GM23338 (cell line): ENCODE measurements at regions not wholly inside any gene's neighbourhood (a gene's known extent, or its start where the extent isn't known, plus 50 kb on each side); places are given as distances from the start of the nearest gene placed in this dataset.

Experiments
- ATAC-seq: fragments of 200-7000 bp; cut with Tn5 transposase; 3 replicates; pipeline ENCODE4 v1.9.1; 2020
- DNase-seq: peaks from one replicate; pipeline ENCODE4 v3.0.0-alpha.2; 2015; ENCODE audit warnings: low spot score
- H2AFZ ChIP-seq: fragments of 200-600 bp; sonication (generic); 2 replicates; pipeline ENCODE4 v1.8.0; 2016; ENCODE audit warnings: antibody characterized with exemption, mild to moderate bottlenecking, moderate library complexity
- H3F3A ChIP-seq: fragments of 200-600 bp; sonication (generic); replicated peaks from 2 replicates; pipeline ENCODE4 v1.8.0; 2017; ENCODE audit warnings: antibody characterized with exemption, mixed run types, low read depth
- H3K27ac ChIP-seq: fragments of 200-600 bp; sonication (generic); 2 replicates; pipeline ENCODE4 v1.6.1; 2016; ENCODE audit warnings: low read depth
- H3K27me3 ChIP-seq: fragments of 200-600 bp; sonication (generic); 2 replicates; pipeline ENCODE4 v1.8.0; 2016; ENCODE audit warnings: mild to moderate bottlenecking, mixed run types, moderate library complexity; ENCODE audit not compliant: insufficient read depth
- H3K36me3 ChIP-seq: fragments of 200-600 bp; sonication (generic); 2 replicates; pipeline ENCODE4 v1.8.0; 2016; ENCODE audit warnings: mild to moderate bottlenecking; ENCODE audit not compliant: insufficient read depth
- H3K4me1 ChIP-seq: fragments of 200-600 bp; sonication (generic); 2 replicates; pipeline ENCODE4 v1.8.0; 2016; ENCODE audit warnings: mild to moderate bottlenecking, moderate library complexity; ENCODE audit not compliant: insufficient read depth
- H3K4me2 ChIP-seq: fragments of 200-600 bp; sonication (generic); 2 replicates; pipeline ENCODE4 v1.7.1; 2017; ENCODE audit warnings: mixed run types
- H3K4me3 ChIP-seq: fragments of 200-600 bp; sonication (generic); 2 replicates; pipeline ENCODE4 v1.6.1; 2016; ENCODE audit warnings: mixed run types
- H3K79me2 ChIP-seq: fragments of 200-600 bp; sonication (generic); replicated peaks from 2 replicates; pipeline ENCODE4 v1.8.0; 2017; ENCODE audit warnings: mild to moderate bottlenecking; ENCODE audit not compliant: insufficient read depth
- H3K9me2 ChIP-seq: fragments of 200-600 bp; sonication (generic); 2 replicates; pipeline ENCODE4 v1.8.0; 2017; ENCODE audit not compliant: insufficient read depth
- H4K20me1 ChIP-seq: fragments of 200-600 bp; sonication (generic); replicated peaks from 2 replicates; pipeline ENCODE4 v1.8.0; 2017; ENCODE audit warnings: mild to moderate bottlenecking; ENCODE audit not compliant: insufficient read depth
- H3K27ac Mint-ChIP-seq: 2 replicates; pipeline ENCODE4 v1.8.0; 2020; ENCODE audit warnings: inconsistent platforms, mild to moderate bottlenecking, moderate library complexity, mixed read lengths
- H3K27me3 Mint-ChIP-seq: 3 replicates; pipeline ENCODE4 v1.8.0; 2022; ENCODE audit warnings: low read depth, mild to moderate bottlenecking, moderate library complexity, mixed read lengths, inconsistent platforms; ENCODE audit not compliant: insufficient read depth, poor library complexity
- H3K36me3 Mint-ChIP-seq: 3 replicates; pipeline ENCODE4 v1.8.0; 2021; ENCODE audit warnings: low read depth, mild to moderate bottlenecking, inconsistent platforms, moderate library complexity, mixed read lengths
- H3K4me1 Mint-ChIP-seq: 3 replicates; pipeline ENCODE4 v1.8.0; 2020; ENCODE audit warnings: mild to moderate bottlenecking, inconsistent platforms, mixed read lengths
- H3K4me3 Mint-ChIP-seq: 3 replicates; pipeline ENCODE4 v1.8.0; 2021; ENCODE audit warnings: moderate library complexity, mild to moderate bottlenecking, inconsistent platforms, mixed read lengths
- H3K9me3 Mint-ChIP-seq: 3 replicates; pipeline ENCODE4 v1.8.0; 2020; ENCODE audit warnings: moderate library complexity, mild to moderate bottlenecking, inconsistent platforms, mixed read lengths
- CREB1 ChIP-seq: fragments of 250-450 bp; sonication (Bioruptor Pico); IDR thresholded peaks from 2 replicates; pipeline ENCODE4 v1.5.0; 2020; ENCODE audit warnings: low read depth, mild to moderate bottlenecking, moderate library complexity
- EZH2 ChIP-seq: fragments of 200-600 bp; sonication (generic); IDR thresholded peaks from one replicate; pipeline ENCODE4 v1.8.0; 2017; ENCODE audit warnings: antibody characterized with exemption, mild to moderate bottlenecking, low read depth; ENCODE audit not compliant: unreplicated experiment
- EZH2phosphoT487 ChIP-seq: fragments of 200-600 bp; sonication (generic); IDR thresholded peaks from one replicate; pipeline ENCODE4 v1.8.1; 2018; ENCODE audit warnings: antibody characterized with exemption; ENCODE audit not compliant: unreplicated experiment
- JUNB ChIP-seq: IDR thresholded peaks from one replicate; pipeline ENCODE4 v1.6.1; 2016; ENCODE audit warnings: antibody characterized with exemption; ENCODE audit not compliant: unreplicated experiment
- NANOG ChIP-seq: IDR thresholded peaks from 2 replicates; pipeline ENCODE4 v1.6.1; 2016; ENCODE audit warnings: antibody characterized with exemption, borderline replicate concordance
- POLR2AphosphoS5 ChIP-seq: IDR thresholded peaks from 2 replicates; pipeline ENCODE4 v1.6.1; 2016; ENCODE audit warnings: antibody characterized with exemption, low read depth
- STAT1 ChIP-seq: IDR thresholded peaks from one replicate; pipeline ENCODE4 v1.6.1; 2016; ENCODE audit warnings: antibody characterized with exemption; ENCODE audit not compliant: unreplicated experiment
- ZNF114 ChIP-seq: fragments of 250-450 bp; sonication (Bioruptor Pico); IDR thresholded peaks from 2 replicates; pipeline ENCODE4 v1.5.0; 2020; ENCODE audit warnings: mild to moderate bottlenecking, moderate library complexity
- ZNF331 ChIP-seq: fragments of 250-450 bp; sonication (Bioruptor Pico); IDR thresholded peaks from 2 replicates; pipeline ENCODE4 v1.5.0; 2020; ENCODE audit warnings: low read depth, mild to moderate bottlenecking, moderate library complexity
- TF ChIP-seq, protein P1 (sequence below): IDR thresholded peaks from 2 replicates; pipeline ENCODE4 v1.6.1; 2016; ENCODE audit warnings: antibody characterized with exemption
- TF ChIP-seq, protein P2 (sequence below), 2 experiments: fragments of 200-600 bp in 1 of 2; sonication (generic) in 1 of 2; conservative IDR thresholded peaks; 2 replicates each; pipeline versions ENCODE4 v1.5.1 to v1.6.1; 2016 to 2017; ENCODE audit warnings: antibody characterized with exemption in 2 of 2, low read depth in 2 of 2, mild to moderate bottlenecking in 2 of 2, moderate library complexity in 1 of 2
- TF ChIP-seq, protein P3 (sequence below): IDR thresholded peaks from one replicate; pipeline ENCODE4 v1.6.1; 2018; ENCODE audit warnings: antibody characterized with exemption; ENCODE audit not compliant: unreplicated experiment

DNA sequence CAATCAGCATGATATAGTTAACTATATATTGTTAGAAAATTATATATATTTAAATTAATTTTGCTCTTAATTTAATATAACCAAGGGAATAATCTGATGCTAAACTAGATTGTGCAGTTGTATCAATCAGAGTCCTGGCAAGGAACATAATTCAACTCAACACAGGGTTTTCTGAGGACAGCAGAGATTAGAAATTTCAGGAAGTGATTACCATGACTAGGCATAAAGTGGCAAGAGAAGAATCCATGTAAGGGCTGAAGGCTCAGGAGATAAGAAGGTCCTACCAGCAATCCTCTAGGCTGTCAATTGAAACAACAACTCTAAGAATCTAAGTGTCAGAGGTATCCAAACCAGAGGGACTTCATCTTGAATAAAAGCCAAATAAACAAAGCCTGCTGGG is 807.8 kb downstream of the DSC3 start (continued):
- TF ChIP-seq ZNF114, result no peak
- no peak for TF ChIP-seq NANOG
- TF ChIP-seq, protein P1, sequence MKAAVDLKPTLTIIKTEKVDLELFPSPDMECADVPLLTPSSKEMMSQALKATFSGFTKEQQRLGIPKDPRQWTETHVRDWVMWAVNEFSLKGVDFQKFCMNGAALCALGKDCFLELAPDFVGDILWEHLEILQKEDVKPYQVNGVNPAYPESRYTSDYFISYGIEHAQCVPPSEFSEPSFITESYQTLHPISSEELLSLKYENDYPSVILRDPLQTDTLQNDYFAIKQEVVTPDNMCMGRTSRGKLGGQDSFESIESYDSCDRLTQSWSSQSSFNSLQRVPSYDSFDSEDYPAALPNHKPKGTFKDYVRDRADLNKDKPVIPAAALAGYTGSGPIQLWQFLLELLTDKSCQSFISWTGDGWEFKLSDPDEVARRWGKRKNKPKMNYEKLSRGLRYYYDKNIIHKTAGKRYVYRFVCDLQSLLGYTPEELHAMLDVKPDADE, result no peak
- TF ChIP-seq POLR2AphosphoS5, result no peak
- TF ChIP-seq ZNF331, result no peak
- TF ChIP-seq EZH2, result no peak
- no peak for TF ChIP-seq EZH2phosphoT487
- TF ChIP-seq, protein P2, sequence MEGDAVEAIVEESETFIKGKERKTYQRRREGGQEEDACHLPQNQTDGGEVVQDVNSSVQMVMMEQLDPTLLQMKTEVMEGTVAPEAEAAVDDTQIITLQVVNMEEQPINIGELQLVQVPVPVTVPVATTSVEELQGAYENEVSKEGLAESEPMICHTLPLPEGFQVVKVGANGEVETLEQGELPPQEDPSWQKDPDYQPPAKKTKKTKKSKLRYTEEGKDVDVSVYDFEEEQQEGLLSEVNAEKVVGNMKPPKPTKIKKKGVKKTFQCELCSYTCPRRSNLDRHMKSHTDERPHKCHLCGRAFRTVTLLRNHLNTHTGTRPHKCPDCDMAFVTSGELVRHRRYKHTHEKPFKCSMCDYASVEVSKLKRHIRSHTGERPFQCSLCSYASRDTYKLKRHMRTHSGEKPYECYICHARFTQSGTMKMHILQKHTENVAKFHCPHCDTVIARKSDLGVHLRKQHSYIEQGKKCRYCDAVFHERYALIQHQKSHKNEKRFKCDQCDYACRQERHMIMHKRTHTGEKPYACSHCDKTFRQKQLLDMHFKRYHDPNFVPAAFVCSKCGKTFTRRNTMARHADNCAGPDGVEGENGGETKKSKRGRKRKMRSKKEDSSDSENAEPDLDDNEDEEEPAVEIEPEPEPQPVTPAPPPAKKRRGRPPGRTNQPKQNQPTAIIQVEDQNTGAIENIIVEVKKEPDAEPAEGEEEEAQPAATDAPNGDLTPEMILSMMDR (conservative IDR thresholded peaks at IDR 0.05; ENCODE audit: low read depth in 2 of 2), result no peak

DNA sequence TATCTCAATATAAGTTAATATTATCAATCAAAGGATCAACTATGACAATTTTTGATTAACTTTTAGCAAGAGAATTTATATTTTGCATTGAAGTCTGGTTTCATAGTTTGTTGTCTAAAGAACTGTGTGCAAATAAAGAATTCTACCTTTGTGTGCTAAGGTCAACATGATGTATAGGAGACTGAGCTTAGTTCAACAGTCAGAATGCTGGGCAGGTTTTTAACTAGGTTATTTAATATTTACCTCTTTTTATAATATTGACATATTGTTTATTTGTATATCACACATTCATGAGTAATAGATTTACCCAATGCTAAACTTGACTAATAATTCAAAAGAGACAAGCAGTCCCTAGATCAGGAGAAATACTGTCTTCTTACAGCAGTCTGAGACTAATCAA is 831.4 kb downstream of the DSC3 start:
- no peak overlapping the region for H3K27ac Mint-ChIP-seq
- peaks cover 5% of the 10 kb centered on the region; the same call in 2 of the 3 replicates for H3K9me3 Mint-ChIP-seq
- Histone ChIP-seq H3K27me3 (no peaks in the 10 kb centered on the region), H3K36me3 (no peaks in the 10 kb centered on the region), H3K27ac (no peak overlapping the region), H3K4me1 (no peaks in the 10 kb centered on the region), H3F3A (no peaks in the 10 kb centered on the region), H3K9me2 (no peaks in the 10 kb centered on the region), H3K4me2 (no peak overlapping the region), H3K4me3 (no peak overlapping the region), H2AFZ (no peak overlapping the region), H3K79me2 (no peaks in the 10 kb centered on the region), H4K20me1 (no peaks in the 10 kb centered on the region)
- H3K27me3 Mint-ChIP-seq, result no peaks in the 10 kb centered on the region
- no peak overlapping the region for H3K4me3 Mint-ChIP-seq
- no peaks in the 10 kb centered on the region for H3K4me1 Mint-ChIP-seq
- no peak for DNase-seq
- no peak for ATAC-seq
- H3K36me3 Mint-ChIP-seq, result peaks cover 5% of the 10 kb centered on the region; the same call in 1 of the 3 replicates
- TF ChIP-seq, protein P3, sequence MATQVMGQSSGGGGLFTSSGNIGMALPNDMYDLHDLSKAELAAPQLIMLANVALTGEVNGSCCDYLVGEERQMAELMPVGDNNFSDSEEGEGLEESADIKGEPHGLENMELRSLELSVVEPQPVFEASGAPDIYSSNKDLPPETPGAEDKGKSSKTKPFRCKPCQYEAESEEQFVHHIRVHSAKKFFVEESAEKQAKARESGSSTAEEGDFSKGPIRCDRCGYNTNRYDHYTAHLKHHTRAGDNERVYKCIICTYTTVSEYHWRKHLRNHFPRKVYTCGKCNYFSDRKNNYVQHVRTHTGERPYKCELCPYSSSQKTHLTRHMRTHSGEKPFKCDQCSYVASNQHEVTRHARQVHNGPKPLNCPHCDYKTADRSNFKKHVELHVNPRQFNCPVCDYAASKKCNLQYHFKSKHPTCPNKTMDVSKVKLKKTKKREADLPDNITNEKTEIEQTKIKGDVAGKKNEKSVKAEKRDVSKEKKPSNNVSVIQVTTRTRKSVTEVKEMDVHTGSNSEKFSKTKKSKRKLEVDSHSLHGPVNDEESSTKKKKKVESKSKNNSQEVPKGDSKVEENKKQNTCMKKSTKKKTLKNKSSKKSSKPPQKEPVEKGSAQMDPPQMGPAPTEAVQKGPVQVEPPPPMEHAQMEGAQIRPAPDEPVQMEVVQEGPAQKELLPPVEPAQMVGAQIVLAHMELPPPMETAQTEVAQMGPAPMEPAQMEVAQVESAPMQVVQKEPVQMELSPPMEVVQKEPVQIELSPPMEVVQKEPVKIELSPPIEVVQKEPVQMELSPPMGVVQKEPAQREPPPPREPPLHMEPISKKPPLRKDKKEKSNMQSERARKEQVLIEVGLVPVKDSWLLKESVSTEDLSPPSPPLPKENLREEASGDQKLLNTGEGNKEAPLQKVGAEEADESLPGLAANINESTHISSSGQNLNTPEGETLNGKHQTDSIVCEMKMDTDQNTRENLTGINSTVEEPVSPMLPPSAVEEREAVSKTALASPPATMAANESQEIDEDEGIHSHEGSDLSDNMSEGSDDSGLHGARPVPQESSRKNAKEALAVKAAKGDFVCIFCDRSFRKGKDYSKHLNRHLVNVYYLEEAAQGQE, result no peak
- TF ChIP-seq ZNF331 (no peak), POLR2AphosphoS5 (no peak), JUNB (no peak), STAT1 (no peak), EZH2 (no peak), EZH2phosphoT487 (no peak), CREB1 (no peak), ZNF114 (no peak)
- TF ChIP-seq, protein P1, result no peak
